GM21447 (cell line): ENCODE measurements at regions not wholly inside any gene's neighbourhood (a gene's known extent, or its start where the extent isn't known, plus 50 kb on each side); places are given as distances from the start of the nearest gene placed in this dataset.

Source experiments
- ATAC-seq: cut with Tn5 transposase; IDR thresholded peaks from one replicate; pipeline ENCODE4 v1.9.1; 2021; ENCODE audit not compliant: unreplicated experiment

- no peak for ATAC-seq
Measured at GRCh38 chr16:64469906-64470702, 651.8 kb downstream of the CDH11 start.

GRCh38 chr16:64469351-64469750, 652.5 kb downstream of the CDH11 start:
- ATAC-seq = no peak

GRCh38 chr16:64468515-64469090, 653.3 kb downstream of the CDH11 start:
- no peak for ATAC-seq

GRCh38 chr16:64459821-64460220, 662.0 kb downstream of the CDH11 start:
- ATAC-seq = no peak

GRCh38 chr16:64459402-64459801, 662.5 kb downstream of the CDH11 start:
- ATAC-seq = no peak

GRCh38 chr16:64455275-64455674, 666.6 kb downstream of the CDH11 start:
- no peak for ATAC-seq

- no peak for ATAC-seq
Measured at GRCh38 chr16:64453646-64454045, 668.2 kb downstream of the CDH11 start.

GRCh38 chr16:64452446-64452845, 669.4 kb downstream of the CDH11 start:
- ATAC-seq = no peak

GRCh38 chr16:64450177-64450576, 671.7 kb downstream of the CDH11 start:
- ATAC-seq = no peak

- no peak for ATAC-seq
Measured at GRCh38 chr16:64449506-64449905, 672.4 kb downstream of the CDH11 start.

- no peak for ATAC-seq
Measured at GRCh38 chr16:64445649-64446048, 676.2 kb downstream of the CDH11 start.

- ATAC-seq = no peak
Measured at GRCh38 chr16:64445245-64445644, 676.6 kb downstream of the CDH11 start.

GRCh38 chr16:64440421-64440831, 681.4 kb downstream of the CDH11 start:
- ATAC-seq = no peak

GRCh38 chr16:64440005-64440404, 681.9 kb downstream of the CDH11 start:
- ATAC-seq = no peak

GRCh38 chr16:64437706-64438324, 684.0 kb downstream of the CDH11 start:
- ATAC-seq = no peak

GRCh38 chr16:64434526-64435069, 687.3 kb downstream of the CDH11 start:
- ATAC-seq = no peak

- no peak for ATAC-seq
Measured at GRCh38 chr16:64428463-64429113, 693.3 kb downstream of the CDH11 start.

- no peak for ATAC-seq
Measured at GRCh38 chr16:64426131-64426666, 695.7 kb downstream of the CDH11 start.

GRCh38 chr16:64425381-64425780, 696.5 kb downstream of the CDH11 start:
- no peak for ATAC-seq

- ATAC-seq = no peak
Measured at GRCh38 chr16:64422259-64422658, 699.6 kb downstream of the CDH11 start.

- ATAC-seq = no peak
Measured at GRCh38 chr16:64421515-64421914, 700.3 kb downstream of the CDH11 start.
